H9 (cell line): ENCODE measurements at regions not wholly inside any gene's neighbourhood (a gene's known extent, or its start where the extent isn't known, plus 50 kb on each side); places are given as distances from the start of the nearest gene placed in this dataset.

Experiments used
- DNase-seq: peaks from one replicate; pipeline ENCODE4 v3.0.0-alpha.2; 2017
- H2AFZ ChIP-seq: one replicate; pipeline ENCODE4 v1.6.1; 2013; ENCODE audit warnings: mild to moderate bottlenecking, low read length, control low read depth, moderate library complexity
- H2AK5ac ChIP-seq: 2 replicates; pipeline ENCODE4 v1.6.1; 2013; ENCODE audit warnings: low read length, control low read depth, mixed read lengths; ENCODE audit not compliant: insufficient read length
- H2BK120ac ChIP-seq: one replicate; pipeline ENCODE4 v1.6.1; 2013; ENCODE audit warnings: low read depth, mild to moderate bottlenecking, low read length, control low read depth, inconsistent platforms; ENCODE audit not compliant: poor library complexity, severe bottlenecking
- H2BK12ac ChIP-seq: 2 replicates; pipeline ENCODE4 v1.6.1; 2013; ENCODE audit warnings: low read length, control low read depth, mixed read lengths, low read depth; ENCODE audit not compliant: insufficient read length
- H2BK15ac ChIP-seq: 2 replicates; pipeline ENCODE4 v1.6.1; 2013; ENCODE audit warnings: low read depth, low read length, control low read depth
- H2BK20ac ChIP-seq: one replicate; pipeline ENCODE4 v1.6.1; 2013; ENCODE audit warnings: low read depth, mild to moderate bottlenecking, low read length, control low read depth, inconsistent platforms; ENCODE audit not compliant: poor library complexity, severe bottlenecking
- H2BK5ac ChIP-seq: 2 replicates; pipeline ENCODE4 v1.6.1; 2013; ENCODE audit warnings: low read length, control low read depth, mixed read lengths; ENCODE audit not compliant: insufficient read length
- H3K14ac ChIP-seq: 2 replicates; pipeline ENCODE4 v1.6.1; 2013; ENCODE audit warnings: low read length, control low read depth; ENCODE audit not compliant: insufficient read depth
- H3K18ac ChIP-seq: 2 replicates; pipeline ENCODE4 v1.6.1; 2013; ENCODE audit warnings: low read depth, mild to moderate bottlenecking, mixed read lengths, low read length, control low read depth; ENCODE audit not compliant: insufficient read length
- H3K23ac ChIP-seq: 2 replicates; pipeline ENCODE4 v1.6.1; 2013; ENCODE audit warnings: low read length, control low read depth, mixed read lengths, low read depth; ENCODE audit not compliant: insufficient read length
- H3K23me2 ChIP-seq: 2 replicates; pipeline ENCODE4 v1.6.1; 2013; ENCODE audit warnings: low read depth, mild to moderate bottlenecking, mixed read lengths, low read length, control low read depth; ENCODE audit not compliant: insufficient read length, poor library complexity, severe bottlenecking
- H3K27ac ChIP-seq: 2 replicates; pipeline ENCODE4 v1.5.1; 2013; ENCODE audit warnings: low read length, control low read depth, mixed read lengths, low read depth; ENCODE audit not compliant: insufficient read length
- H3K27me3 ChIP-seq: 2 replicates; pipeline ENCODE4 v1.6.1; 2013; ENCODE audit warnings: low read length, control low read depth, inconsistent platforms; ENCODE audit not compliant: insufficient read depth
- H3K4ac ChIP-seq: 2 replicates; pipeline ENCODE4 v1.6.1; 2013; ENCODE audit warnings: low read depth, mild to moderate bottlenecking, control low read depth, inconsistent platforms, low read length, moderate library complexity
- H3K4me1 ChIP-seq: 2 replicates; pipeline ENCODE4 v1.6.1; 2013; ENCODE audit warnings: low read length, control low read depth, inconsistent platforms; ENCODE audit not compliant: insufficient read depth
- H3K4me2 ChIP-seq: 2 replicates; pipeline ENCODE4 v1.6.1; 2013; ENCODE audit warnings: low read length, control low read depth, mixed read lengths; ENCODE audit not compliant: insufficient read length, insufficient read depth
- H3K56ac ChIP-seq: 2 replicates; pipeline ENCODE4 v1.6.1; 2013; ENCODE audit warnings: low read depth, mild to moderate bottlenecking, mixed read lengths, low read length, control low read depth; ENCODE audit not compliant: insufficient read length
- H3K79me1 ChIP-seq: 2 replicates; pipeline ENCODE4 v1.6.1; 2013; ENCODE audit warnings: low read depth, mild to moderate bottlenecking, moderate library complexity, low read length, control low read depth, inconsistent platforms; ENCODE audit not compliant: insufficient read depth, poor library complexity, severe bottlenecking
- H3K79me2 ChIP-seq: 2 replicates; pipeline ENCODE4 v1.6.1; 2013; ENCODE audit warnings: low read length, control low read depth, inconsistent platforms; ENCODE audit not compliant: insufficient read depth
- H3K9ac ChIP-seq: 2 replicates; pipeline ENCODE4 v1.6.1; 2013; ENCODE audit warnings: low read length, control low read depth, mixed read lengths; ENCODE audit not compliant: insufficient read length; ENCODE audit errors: extremely low read depth
- H3K9me3 ChIP-seq: one replicate; pipeline ENCODE4 v1.6.1; 2013; ENCODE audit warnings: low read depth, low read length, inconsistent platforms; ENCODE audit not compliant: control insufficient read depth
- H3T11ph ChIP-seq: one replicate; pipeline ENCODE4 v1.6.1; 2013; ENCODE audit warnings: mild to moderate bottlenecking, low read length, control low read depth, inconsistent platforms
- H4K20me1 ChIP-seq: one replicate; pipeline ENCODE4 v1.6.1; 2013; ENCODE audit not compliant: control insufficient read depth, insufficient read length, insufficient read depth
- H4K5ac ChIP-seq: 2 replicates; pipeline ENCODE4 v1.6.1; 2013; ENCODE audit warnings: low read depth, mild to moderate bottlenecking, mixed read lengths, low read length, control low read depth; ENCODE audit not compliant: insufficient read length
- H4K8ac ChIP-seq: replicated peaks from 2 replicates; pipeline ENCODE4 v1.6.1; 2013; ENCODE audit warnings: low read length, control low read depth, mixed read lengths, low read depth; ENCODE audit not compliant: insufficient read length
- H4K91ac ChIP-seq: 2 replicates; pipeline ENCODE4 v1.6.1; 2013; ENCODE audit warnings: low read depth, mild to moderate bottlenecking, moderate library complexity, mixed read lengths, low read length, control low read depth; ENCODE audit not compliant: insufficient read length
- H3K27ac Mint-ChIP-seq, 3 experiments: 2 replicates in 2 of 3; 3 replicates in 1 of 3; pipeline ENCODE4 v1.8.0; 2020 to 2021; ENCODE audit warnings: mixed read lengths in 3 of 3, mild to moderate bottlenecking in 1 of 3, moderate library complexity in 1 of 3
- H3K27me3 Mint-ChIP-seq: 2 replicates; pipeline ENCODE4 v1.8.0; 2021; ENCODE audit warnings: low read depth, mild to moderate bottlenecking, moderate library complexity, mixed read lengths
- H3K36me3 Mint-ChIP-seq, 3 experiments: 2 replicates in 2 of 3; 3 replicates in 1 of 3; pipeline ENCODE4 v1.8.0; 2020 to 2021; ENCODE audit warnings: low read depth in 3 of 3, mixed read lengths in 3 of 3; ENCODE audit not compliant: insufficient read depth in 1 of 3
- H3K4me1 Mint-ChIP-seq, 2 experiments: 2 replicates each; pipeline ENCODE4 v1.8.0; 2020; ENCODE audit warnings: mixed read lengths in 2 of 2
- H3K4me3 Mint-ChIP-seq, 2 experiments: 2 replicates in 1 of 2; 3 replicates in 1 of 2; pipeline ENCODE4 v1.8.0; 2020 to 2021; ENCODE audit warnings: mild to moderate bottlenecking in 2 of 2, mixed read lengths in 2 of 2, moderate library complexity in 1 of 2
- H3K9me3 Mint-ChIP-seq, 2 experiments: 2 replicates in 1 of 2; 3 replicates in 1 of 2; pipeline ENCODE4 v1.8.0; 2020; ENCODE audit warnings: mild to moderate bottlenecking in 2 of 2, mixed read lengths in 2 of 2, moderate library complexity in 1 of 2
- WGBS: extraction: QIAGEN DNeasy Blood & Tissue Kit; methylation state at CpG from one replicate; pipeline ENCODE4 v1.1.7; 2013; ENCODE audit warnings: missing lambda C conversion rate, low lambda C conversion rate, mixed read lengths; ENCODE audit not compliant: insufficient read length; ENCODE audit errors: extremely low coverage; 5-methylcytosine and 5-hydroxymethylcytosine counted together
- TF ChIP-seq, protein P1 (sequence below): fragments of 200-600 bp; sonication (generic); conservative IDR thresholded peaks from 3 replicates; pipeline ENCODE4 v1.8.0; 2021; ENCODE audit warnings: antibody characterized with exemption, mild to moderate bottlenecking

DNA sequence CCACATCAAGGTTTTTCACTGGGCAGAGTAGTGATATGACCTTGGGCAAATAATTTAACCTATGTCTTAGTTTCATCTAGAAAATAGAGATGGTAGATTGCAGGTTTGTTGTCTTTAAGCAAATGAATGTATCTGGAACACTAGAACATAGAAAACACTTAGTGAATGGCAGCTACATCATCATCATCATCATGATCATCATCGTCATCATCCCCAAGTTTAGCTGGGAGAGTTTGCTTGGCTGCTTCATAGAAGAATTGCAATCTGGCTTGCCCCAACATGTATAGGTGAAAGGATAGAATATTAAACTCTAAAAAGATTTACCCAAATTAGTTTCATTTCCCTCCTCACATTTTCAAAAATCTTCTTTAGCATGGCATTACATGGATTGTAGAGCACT is 91.3 kb upstream of the TMEM260 start:
- WGBS = no CpG with 5 or more reads among the region's 1 CpG
- H3K4me1 Mint-ChIP-seq = peaks cover 13 to 17% of the 10 kb centered on the region in 2 experiments

More for the DNA sequence above, 91.3 kb upstream of the TMEM260 start:
- Histone ChIP-seq H3K14ac (no peak overlapping the region), H2BK120ac (no peak overlapping the region), H3T11ph (no peak overlapping the region), H3K79me1 (no peaks in the 10 kb centered on the region), H3K9ac (no peak overlapping the region), H3K9me3 (no peaks in the 10 kb centered on the region), H3K23ac (no peak overlapping the region), H4K91ac (no peak overlapping the region), H3K79me2 (no peaks in the 10 kb centered on the region), H2BK15ac (no peak overlapping the region), H2AK5ac (no peak overlapping the region), H3K4me1 (peaks cover 2% of the 10 kb centered on the region; the same call in 1 of the 2 replicates), H4K8ac (no peak overlapping the region), H4K20me1 (no peaks in the 10 kb centered on the region), H3K27ac (no peak overlapping the region), H3K27me3 (no peaks in the 10 kb centered on the region), H3K4ac (no peak overlapping the region), H2BK20ac (no peak overlapping the region), H2BK12ac (no peak overlapping the region), H4K5ac (no peak overlapping the region), H2BK5ac (no peak overlapping the region), H2AFZ (no peak overlapping the region), H3K18ac (no peak overlapping the region), H3K4me2 (no peak overlapping the region), H3K23me2 (no peaks in the 10 kb centered on the region), H3K56ac (no peak overlapping the region)
- Mint-ChIP-seq H3K27ac (no peak overlapping the region), H3K9me3 (no peaks in the 10 kb centered on the region), H3K4me3 (no peak overlapping the region), H3K27me3 (no peaks in the 10 kb centered on the region; the same call in 1 of the 2 replicates), H3K36me3 (no peaks in the 10 kb centered on the region)
- no peak for DNase-seq
- TF ChIP-seq, protein P1, sequence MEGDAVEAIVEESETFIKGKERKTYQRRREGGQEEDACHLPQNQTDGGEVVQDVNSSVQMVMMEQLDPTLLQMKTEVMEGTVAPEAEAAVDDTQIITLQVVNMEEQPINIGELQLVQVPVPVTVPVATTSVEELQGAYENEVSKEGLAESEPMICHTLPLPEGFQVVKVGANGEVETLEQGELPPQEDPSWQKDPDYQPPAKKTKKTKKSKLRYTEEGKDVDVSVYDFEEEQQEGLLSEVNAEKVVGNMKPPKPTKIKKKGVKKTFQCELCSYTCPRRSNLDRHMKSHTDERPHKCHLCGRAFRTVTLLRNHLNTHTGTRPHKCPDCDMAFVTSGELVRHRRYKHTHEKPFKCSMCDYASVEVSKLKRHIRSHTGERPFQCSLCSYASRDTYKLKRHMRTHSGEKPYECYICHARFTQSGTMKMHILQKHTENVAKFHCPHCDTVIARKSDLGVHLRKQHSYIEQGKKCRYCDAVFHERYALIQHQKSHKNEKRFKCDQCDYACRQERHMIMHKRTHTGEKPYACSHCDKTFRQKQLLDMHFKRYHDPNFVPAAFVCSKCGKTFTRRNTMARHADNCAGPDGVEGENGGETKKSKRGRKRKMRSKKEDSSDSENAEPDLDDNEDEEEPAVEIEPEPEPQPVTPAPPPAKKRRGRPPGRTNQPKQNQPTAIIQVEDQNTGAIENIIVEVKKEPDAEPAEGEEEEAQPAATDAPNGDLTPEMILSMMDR = no peak
